ENCODE measurements at regions not wholly inside any gene's neighbourhood (a gene's known extent, or its start where the extent isn't known, plus 50 kb on each side); places are given as distances from the start of the nearest gene placed in this dataset.
"Not testable (repeated sequence)": the region's sequence is repeated elsewhere in the genome, so short reads cannot be mapped to it uniquely, and the experiment has no call there.

DNA sequence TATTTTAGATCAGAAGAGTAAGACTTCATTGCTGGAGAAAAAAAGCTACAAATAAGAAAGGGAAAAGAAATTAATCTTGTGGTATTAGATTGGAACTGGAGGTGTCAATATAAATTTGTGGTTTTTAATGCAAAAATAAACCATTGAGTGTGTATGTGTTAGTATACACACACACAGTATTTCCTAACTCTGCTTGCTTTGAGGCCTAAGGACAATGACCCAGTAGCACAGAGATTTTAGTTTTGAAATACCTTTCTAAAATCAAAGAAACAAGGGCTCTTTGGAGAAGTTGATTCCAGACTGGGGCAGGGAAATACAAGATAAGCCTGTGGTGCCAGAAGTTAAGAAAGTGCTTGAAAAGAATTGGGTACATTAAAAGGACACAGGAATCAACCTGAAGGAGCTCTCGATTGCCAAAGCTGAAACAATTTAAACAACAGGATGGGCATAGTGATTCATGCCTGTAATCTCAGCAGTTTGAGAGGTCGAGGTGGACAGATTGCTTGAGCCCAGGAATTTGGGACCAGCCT, 84.6 kb upstream of the DTNBP1 start:
- Mint-ChIP-seq H3K27me3 (peaks cover 0 to 9% (median 2%) of the 10 kb centered on the region in 5 donors), H3K4me1 (no peaks in the 10 kb centered on the region), H3K27ac (no peak overlapping the region), H3K4me3 (no peak overlapping the region), H3K9me3 (peaks cover 0 to 5% (median 0%) of the 10 kb centered on the region in 11 donors), H3K36me3 (no peaks in the 10 kb centered on the region)
- Histone ChIP-seq H3K4me3 (ENCODE audit: low read length) (no peak overlapping the region), H3K27ac (ENCODE audit: low read depth, low read length) (no peak overlapping the region), H3K4me1 (ENCODE audit: control insufficient read depth in 2 of 2, insufficient read depth in 2 of 2, low read length in 2 of 2) (no peaks in the 10 kb centered on the region), H3K36me3 (ENCODE audit: control insufficient read depth in 2 of 3, insufficient read depth in 3 of 3, low read length in 3 of 3) (no peaks in the 10 kb centered on the region), H3K9me3 (ENCODE audit: control insufficient read depth in 2 of 3, low read length in 3 of 3) (no peaks in the 10 kb centered on the region), H3K27me3 (ENCODE audit: control insufficient read depth in 2 of 2, insufficient read depth in 2 of 2, low read length in 2 of 2) (no peaks in the 10 kb centered on the region)
- no peak for DNase-seq
- intact Hi-C loops (cut with micrococcal nuclease): no loop called here
- ChIA-PET CTCF (interaction anchor here (1.0 kb wide), 1 partner anchor 20 kb away, joined by 3 read pairs; no protein-coding TSS in a partner anchor), POLR2A (no interaction called here)
- no peak for ATAC-seq

DNA sequence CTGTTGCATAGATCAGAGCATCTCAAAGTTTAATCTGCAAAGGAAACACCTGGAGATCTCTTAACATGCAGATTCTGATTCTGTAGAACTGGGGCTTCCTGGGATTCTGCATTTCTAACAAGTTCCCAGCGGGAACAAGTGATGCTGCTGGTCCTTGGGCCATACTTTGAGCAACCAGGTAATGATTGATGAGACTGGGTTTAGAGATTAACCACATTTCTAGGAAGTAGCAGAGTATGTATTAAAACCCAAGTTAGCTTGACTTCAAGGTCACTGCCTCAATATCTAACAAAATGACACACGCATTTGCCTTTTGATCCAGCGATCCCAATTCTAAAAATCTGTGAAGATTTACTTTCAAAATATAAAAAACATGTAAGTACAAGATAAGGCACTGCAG, 83.0 kb upstream of the DTNBP1 start:
- no peaks in the 10 kb centered on the region for H3K9me3 ChIP-seq (ENCODE audit: control insufficient read depth in 2 of 3, low read length in 3 of 3)
- ATAC-seq (no peak), DNase-seq (no peak)
- intact Hi-C loops (cut with micrococcal nuclease): no loop called here
- ChIA-PET POLR2A (interaction anchor here (0.6 kb wide), 1 partner anchor 12 kb away, joined by 3 read pairs; no protein-coding TSS in a partner anchor), CTCF (no interaction called here)
- no peaks in the 10 kb centered on the region for H3K36me3 ChIP-seq (ENCODE audit: control insufficient read depth in 2 of 3, insufficient read depth in 3 of 3, low read length in 3 of 3)
- peaks cover 0 to 4% (median 0%) of the 10 kb centered on the region in 5 donors for H3K36me3 Mint-ChIP-seq
- H3K27me3 Mint-ChIP-seq: peaks cover 0 to 9% (median 0%) of the 10 kb centered on the region in 5 donors
- no peak overlapping the region for H3K4me3 Mint-ChIP-seq
- H3K4me1 ChIP-seq (ENCODE audit: control insufficient read depth in 2 of 2, insufficient read depth in 2 of 2, low read length in 2 of 2): no peaks in the 10 kb centered on the region
- H3K9me3 Mint-ChIP-seq: peaks cover 0 to 5% (median 0%) of the 10 kb centered on the region in 11 donors
- no peak overlapping the region for H3K4me3 ChIP-seq (ENCODE audit: low read length)
- H3K27me3 ChIP-seq (ENCODE audit: control insufficient read depth in 2 of 2, insufficient read depth in 2 of 2, low read length in 2 of 2): no peaks in the 10 kb centered on the region
- H3K27ac Mint-ChIP-seq: no peak overlapping the region
- no peaks in the 10 kb centered on the region for H3K4me1 Mint-ChIP-seq
- H3K27ac ChIP-seq (ENCODE audit: low read depth, low read length): no peak overlapping the region

DNA sequence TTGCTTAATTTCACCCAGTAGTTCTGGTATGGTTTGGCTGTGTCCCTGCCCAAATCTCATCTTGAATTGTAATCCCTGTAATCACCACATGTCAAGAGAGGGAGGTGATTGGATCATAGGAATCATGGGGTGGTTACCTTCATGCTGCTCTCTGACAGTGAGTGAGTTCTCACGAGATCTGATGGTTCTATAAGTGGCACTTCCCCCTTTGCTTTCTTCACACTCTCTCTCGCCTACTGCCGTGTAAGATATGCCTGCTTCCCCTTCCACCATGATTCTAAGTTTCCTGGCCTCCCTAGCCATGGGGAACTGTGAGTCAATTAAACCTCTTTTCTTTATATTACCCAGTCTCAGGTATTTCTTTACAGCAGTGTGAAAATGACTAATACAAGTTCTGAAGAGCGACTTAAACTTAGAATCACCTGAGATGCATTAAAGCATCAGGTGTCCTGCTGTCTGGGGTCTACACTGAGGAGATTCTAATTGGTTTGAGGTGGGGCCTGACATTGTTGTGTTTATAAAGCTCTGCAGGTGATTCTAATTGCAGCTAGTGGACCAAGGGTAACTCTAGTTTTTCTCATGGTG, 82.1 kb upstream of the DTNBP1 start:
- Mint-ChIP-seq H3K4me1 (no peaks in the 10 kb centered on the region), H3K27ac (no peak overlapping the region), H3K9me3 (peaks cover 0 to 5% (median 0%) of the 10 kb centered on the region in 11 donors), H3K27me3 (peaks cover 0 to 9% (median 0%) of the 10 kb centered on the region in 5 donors), H3K4me3 (no peak overlapping the region), H3K36me3 (peaks cover 0 to 4% (median 0%) of the 10 kb centered on the region in 5 donors)
- no peak for DNase-seq
- POLR2A ChIA-PET: no interaction called here
- Histone ChIP-seq H3K27ac (ENCODE audit: low read depth, low read length) (no peak overlapping the region), H3K9me3 (ENCODE audit: control insufficient read depth in 2 of 3, low read length in 3 of 3) (no peaks in the 10 kb centered on the region), H3K4me1 (ENCODE audit: control insufficient read depth in 2 of 2, insufficient read depth in 2 of 2, low read length in 2 of 2) (no peaks in the 10 kb centered on the region), H3K27me3 (ENCODE audit: control insufficient read depth in 2 of 2, insufficient read depth in 2 of 2, low read length in 2 of 2) (no peaks in the 10 kb centered on the region), H3K4me3 (ENCODE audit: low read length) (no peak overlapping the region), H3K36me3 (ENCODE audit: control insufficient read depth in 2 of 3, insufficient read depth in 3 of 3, low read length in 3 of 3) (no peaks in the 10 kb centered on the region)
- intact Hi-C loops (cut with micrococcal nuclease): no loop called here
- CTCF ChIA-PET: no interaction called here
- ATAC-seq: peak; percentile 42

DNA sequence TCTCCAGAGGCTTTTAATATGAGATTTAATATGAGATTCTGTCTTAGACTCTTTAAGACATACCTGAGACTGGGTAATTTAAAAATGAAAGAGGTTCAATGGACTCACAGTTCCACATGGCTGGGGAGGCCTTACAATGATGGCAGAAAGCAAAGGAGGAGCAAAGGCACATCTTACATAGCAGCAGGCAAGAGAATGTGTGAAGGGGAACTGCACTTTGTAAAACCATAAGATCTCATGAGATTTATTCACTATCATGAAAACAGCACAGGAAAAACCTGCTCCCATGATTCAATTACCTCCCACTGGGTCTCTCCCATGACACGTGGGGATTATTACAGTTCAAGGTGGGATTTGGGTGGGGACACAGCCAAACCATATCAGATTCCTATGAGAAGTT, 79.2 kb upstream of the DTNBP1 start:
- H3K27me3 Mint-ChIP-seq; H3K27me3 ChIP-seq (ENCODE audit: control insufficient read depth in 2 of 2, insufficient read depth in 2 of 2, low read length in 2 of 2); H3K9me3 ChIP-seq (ENCODE audit: control insufficient read depth in 2 of 3, low read length in 3 of 3); H3K4me1 ChIP-seq (ENCODE audit: control insufficient read depth in 2 of 2, insufficient read depth in 2 of 2, low read length in 2 of 2); H3K36me3 ChIP-seq (ENCODE audit: control insufficient read depth in 2 of 3, insufficient read depth in 3 of 3, low read length in 3 of 3); H3K27ac Mint-ChIP-seq; H3K27ac ChIP-seq (ENCODE audit: low read depth, low read length); H3K36me3 Mint-ChIP-seq; ATAC-seq; intact Hi-C loops (cut with micrococcal nuclease); CTCF ChIA-PET; POLR2A ChIA-PET; DNase-seq; H3K9me3 Mint-ChIP-seq; H3K4me3 Mint-ChIP-seq; H3K4me3 ChIP-seq (ENCODE audit: low read length); H3K4me1 Mint-ChIP-seq: not testable (repeated sequence)

DNA sequence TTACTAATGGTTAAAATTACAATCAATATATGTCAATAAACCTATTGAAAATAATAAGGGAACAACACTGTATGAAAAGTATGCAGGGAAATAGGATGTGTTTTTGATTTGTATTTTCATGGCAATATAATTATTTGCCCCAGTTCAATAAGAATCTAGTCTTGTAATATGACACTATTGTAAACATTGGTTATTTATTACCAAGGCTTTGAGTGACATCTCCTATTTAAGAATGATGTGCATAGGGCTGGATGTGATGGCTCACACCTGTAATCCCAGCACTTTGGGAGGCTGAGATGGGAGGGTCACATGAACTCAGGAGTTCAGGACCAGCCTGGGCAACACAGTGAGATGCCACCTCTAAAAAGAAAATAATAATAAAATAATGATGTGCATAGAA, 78.6 kb upstream of the DTNBP1 start:
- ChIA-PET CTCF (no interaction called here), POLR2A (no interaction called here)
- Histone ChIP-seq H3K4me1 (ENCODE audit: control insufficient read depth in 2 of 2, insufficient read depth in 2 of 2, low read length in 2 of 2) (no peaks in the 10 kb centered on the region), H3K27me3 (ENCODE audit: control insufficient read depth in 2 of 2, insufficient read depth in 2 of 2, low read length in 2 of 2) (no peaks in the 10 kb centered on the region), H3K36me3 (ENCODE audit: control insufficient read depth in 2 of 3, insufficient read depth in 3 of 3, low read length in 3 of 3) (no peaks in the 10 kb centered on the region), H3K9me3 (ENCODE audit: control insufficient read depth in 2 of 3, low read length in 3 of 3) (no peaks in the 10 kb centered on the region), H3K4me3 (ENCODE audit: low read length) (no peak overlapping the region), H3K27ac (ENCODE audit: low read depth, low read length) (no peak overlapping the region)
- H3K4me1 Mint-ChIP-seq: peaks cover 0 to under 1% (median 0%) of the 10 kb centered on the region in 7 donors
- ATAC-seq (no peak), DNase-seq (no peak)
- H3K27ac Mint-ChIP-seq: no peak overlapping the region
- no peak overlapping the region for H3K4me3 Mint-ChIP-seq
- peaks cover 0 to 9% (median 0%) of the 10 kb centered on the region in 11 donors for H3K9me3 Mint-ChIP-seq
- intact Hi-C loops (cut with micrococcal nuclease): no loop called here
- H3K36me3 Mint-ChIP-seq: peaks cover 0 to 9% (median 0%) of the 10 kb centered on the region in 5 donors
- H3K27me3 Mint-ChIP-seq: peaks cover 0 to 5% (median 0%) of the 10 kb centered on the region in 5 donors

- Mint-ChIP-seq H3K27me3 (peaks cover 0 to 5% (median 0%) of the 10 kb centered on the region in 5 donors), H3K36me3 (peaks cover 0 to 9% (median 0%) of the 10 kb centered on the region in 5 donors), H3K4me1 (peaks cover 0 to 13% (median 7%) of the 10 kb centered on the region in 7 donors), H3K9me3 (peaks cover 0 to 8% (median 0%) of the 10 kb centered on the region in 11 donors), H3K27ac (peak overlapping the region in 1 of 9 donors; percentile 1), H3K4me3 (no peak overlapping the region)
- no peaks in the 10 kb centered on the region for H3K4me1 ChIP-seq (ENCODE audit: control insufficient read depth in 2 of 2, insufficient read depth in 2 of 2, low read length in 2 of 2)
- H3K9me3 ChIP-seq (ENCODE audit: control insufficient read depth in 2 of 3, low read length in 3 of 3): no peaks in the 10 kb centered on the region
- ATAC-seq (no peak), DNase-seq (no peak)
- CTCF ChIA-PET: no interaction called here
- H3K4me3 ChIP-seq (ENCODE audit: low read length): no peak overlapping the region
- H3K27ac ChIP-seq (ENCODE audit: low read depth, low read length): no peak overlapping the region
- H3K36me3 ChIP-seq (ENCODE audit: control insufficient read depth in 2 of 3, insufficient read depth in 3 of 3, low read length in 3 of 3): no peaks in the 10 kb centered on the region
- POLR2A ChIA-PET: interaction anchor here (0.5 kb wide), 1 partner anchor 391 kb away, joined by 4 read pairs; no protein-coding TSS in a partner anchor
- no peaks in the 10 kb centered on the region for H3K27me3 ChIP-seq (ENCODE audit: control insufficient read depth in 2 of 2, insufficient read depth in 2 of 2, low read length in 2 of 2)
- intact Hi-C loops (cut with micrococcal nuclease): no loop called here
Observed at GRCh38 chr6:15739867-15740266, 77.0 kb upstream of the DTNBP1 start.

- Mint-ChIP-seq H3K27ac (no peak overlapping the region), H3K27me3 (peaks cover 0 to 5% (median 0%) of the 10 kb centered on the region in 5 donors), H3K4me3 (no peak overlapping the region), H3K9me3 (peaks cover 0 to 8% (median 0%) of the 10 kb centered on the region in 11 donors), H3K4me1 (peaks cover 0 to 15% (median 7%) of the 10 kb centered on the region in 7 donors), H3K36me3 (peaks cover 0 to 9% (median 0%) of the 10 kb centered on the region in 5 donors)
- Histone ChIP-seq H3K27me3 (ENCODE audit: control insufficient read depth in 2 of 2, insufficient read depth in 2 of 2, low read length in 2 of 2) (no peaks in the 10 kb centered on the region), H3K27ac (ENCODE audit: low read depth, low read length) (no peak overlapping the region), H3K4me3 (ENCODE audit: low read length) (no peak overlapping the region), H3K4me1 (ENCODE audit: control insufficient read depth in 2 of 2, insufficient read depth in 2 of 2, low read length in 2 of 2) (no peaks in the 10 kb centered on the region), H3K9me3 (ENCODE audit: control insufficient read depth in 2 of 3, low read length in 3 of 3) (no peaks in the 10 kb centered on the region), H3K36me3 (ENCODE audit: control insufficient read depth in 2 of 3, insufficient read depth in 3 of 3, low read length in 3 of 3) (no peaks in the 10 kb centered on the region)
- POLR2A ChIA-PET: interaction anchor here (0.5 kb wide), 1 partner anchor 391 kb away, joined by 4 read pairs; no protein-coding TSS in a partner anchor
- DNase-seq: no peak
- CTCF ChIA-PET: no interaction called here
- ATAC-seq: no peak
- intact Hi-C loops (cut with micrococcal nuclease): no loop called here
Observed at GRCh38 chr6:15739353-15739752, 76.5 kb upstream of the DTNBP1 start.
